HepG2 (cell line): ENCODE measurements at regions not wholly inside any gene's neighbourhood (a gene's known extent, or its start where the extent isn't known, plus 50 kb on each side); places are given as distances from the start of the nearest gene placed in this dataset.

Experiments used
- ATAC-seq: fragments of 200-7000 bp; cut with Tn5 transposase; 3 replicates; pipeline ENCODE4 v1.9.1; 2020; ENCODE audit warnings: mild to moderate bottlenecking, moderate library complexity
- BruUV-seq: library from RNA; stranded (reverse); fragments of 400-500 nt; replicated peaks from 2 replicates; lab custom pipeline; 2021; lab: Mats Ljungman, UMichigan
- CTCF ChIA-PET: fragments of 300-600 bp; formaldehyde crosslinking; extraction: SDS; loops from one replicate; lab custom pipeline; 2021; ENCODE audit warnings: low total read pairs, inconsistent platforms, low intra/inter-chr PET ratio; lab: Yijun Ruan, JAX
- POLR2A ChIA-PET: fragments of 350-600 bp; sonication (Branson Sonifier 250); formaldehyde crosslinking; loops from one replicate; lab custom pipeline; 2020; ENCODE audit warnings: antibody characterized with exemption, inconsistent platforms; lab: Yijun Ruan, JAX
- DNase-seq: peaks from one replicate; pipeline ENCODE4 v3.0.0-alpha.2; 2015; ENCODE audit warnings: low spot score
- FAIRE-seq: peaks from 3 replicates; lab custom pipeline; 2011; peaks lifted over from hg19 to GRCh38; lab: Jason Lieb, UNC
- H2AFZ ChIP-seq: one replicate; pipeline ENCODE4 v1.6.1; 2011; ENCODE audit warnings: low read length, inconsistent platforms
- H3K27ac ChIP-seq: fragments of 300-600 bp; 3 replicates; pipeline ENCODE4 v1.8.0; 2011; ENCODE audit warnings: mixed run types, mild to moderate bottlenecking, mixed read lengths, low read length, inconsistent platforms; ENCODE audit not compliant: insufficient read depth; ENCODE audit errors: extremely low read length
- H3K27me3 ChIP-seq, 2 experiments: fragments of 200-600 bp in 1 of 2; 2 replicates in 1 of 2; 3 replicates in 1 of 2; pipeline versions ENCODE4 v1.6.0 to v1.8.0; 2011; ENCODE audit warnings: low read length in 2 of 2, mild to moderate bottlenecking in 2 of 2, moderate library complexity in 2 of 2, inconsistent platforms in 1 of 2; ENCODE audit not compliant: insufficient read depth in 2 of 2, control insufficient read depth in 1 of 2
- H3K36me3 ChIP-seq, 2 experiments: fragments of 200-600 bp in 1 of 2; replicated peaks in 1 of 2; 2 replicates in 1 of 2; 3 replicates in 1 of 2; pipeline versions ENCODE4 v1.5.1 to v1.8.0; 2011; ENCODE audit warnings: low read length in 2 of 2, inconsistent platforms in 1 of 2; ENCODE audit not compliant: insufficient read depth in 2 of 2, control insufficient read depth in 1 of 2
- H3K4me1 ChIP-seq: 2 replicates; pipeline ENCODE4 v1.5.1; 2012; ENCODE audit warnings: low read length, inconsistent platforms; ENCODE audit not compliant: insufficient read depth
- H3K4me2 ChIP-seq: 2 replicates; pipeline ENCODE4 v1.6.0; 2011; ENCODE audit warnings: low read depth, low read length, inconsistent platforms
- H3K4me3 ChIP-seq, 3 experiments: fragments of 200-600 bp in 1 of 3; sonication (generic), shearing (Covaris generic) in 1 of 3; replicated peaks in 1 of 3; 2 replicates each; pipeline ENCODE4 v1.5.1; 2011 to 2016; ENCODE audit warnings: low read length in 3 of 3, inconsistent platforms in 2 of 3, low read depth in 2 of 3, mild to moderate bottlenecking in 2 of 3, control low read depth in 1 of 3, mixed read lengths in 1 of 3; ENCODE audit not compliant: insufficient read depth in 1 of 3
- H3K79me2 ChIP-seq: one replicate; pipeline ENCODE4 v1.6.1; 2011; ENCODE audit warnings: low read length, inconsistent platforms; ENCODE audit not compliant: insufficient read depth
- H3K9ac ChIP-seq: 2 replicates; pipeline ENCODE4 v1.6.0; 2011; ENCODE audit warnings: mild to moderate bottlenecking, low read depth, low read length, inconsistent platforms; ENCODE audit not compliant: insufficient read depth
- H3K9me3 ChIP-seq: 2 replicates; pipeline ENCODE4 v1.5.1; 2012; ENCODE audit warnings: mild to moderate bottlenecking, low read length
- H4K20me1 ChIP-seq: 2 replicates; pipeline ENCODE4 v1.6.0; 2011; ENCODE audit warnings: inconsistent platforms, mild to moderate bottlenecking, low read length, moderate library complexity; ENCODE audit not compliant: insufficient read depth
- ATF7-NPFF ChIP-seq: sonication (generic); formaldehyde crosslinking; IDR thresholded peaks from 2 replicates; pipeline ENCODE4 v1.8.1; 2023; ENCODE audit warnings: mild to moderate bottlenecking, low read depth, missing genetic modification reagents, moderate library complexity
- EEA1 ChIP-seq: sonication (generic); formaldehyde crosslinking; IDR thresholded peaks from 2 replicates; pipeline ENCODE4 v1.5.1; 2020; ENCODE audit warnings: mild to moderate bottlenecking, missing genetic modification reagents, borderline replicate concordance
- ELK4 ChIP-seq: sonication (generic); formaldehyde crosslinking; IDR thresholded peaks from 2 replicates; pipeline ENCODE4 v1.9.0; 2021; ENCODE audit warnings: missing genetic modification reagents, borderline replicate concordance
- FOXO4 ChIP-seq: sonication (generic); formaldehyde crosslinking; conservative IDR thresholded peaks from 2 replicates; pipeline ENCODE4 v1.8.1; 2023; ENCODE audit warnings: missing genetic modification reagents
- HMGXB3 ChIP-seq: sonication (generic); formaldehyde crosslinking; IDR thresholded peaks from 2 replicates; pipeline ENCODE4 v1.4.0; 2020; ENCODE audit warnings: missing genetic modification reagents, borderline replicate concordance
- PRMT3 ChIP-seq: sonication (generic); formaldehyde crosslinking; IDR thresholded peaks from 2 replicates; pipeline ENCODE4 v1.8.1; 2022; ENCODE audit warnings: low read depth, mild to moderate bottlenecking, moderate library complexity, missing genetic modification reagents, borderline replicate concordance
- SIN3A ChIP-seq: IDR thresholded peaks from 2 replicates; pipeline ENCODE4 v1.6.1; 2011; ENCODE audit warnings: low read depth, mild to moderate bottlenecking, control low read depth, low read length, borderline replicate concordance
- SMAD3 ChIP-seq: sonication (generic); formaldehyde crosslinking; IDR thresholded peaks from 2 replicates; pipeline ENCODE4 v1.4.0; 2020; ENCODE audit warnings: missing genetic modification reagents
- SMARCE1 ChIP-seq: fragments of 450-650 bp; IDR thresholded peaks from 2 replicates; pipeline ENCODE4 v1.6.1; 2017; ENCODE audit warnings: borderline replicate concordance
- WGBS: methylation state at CpG from one replicate; pipeline ENCODE4 v1.1.6; 2017; ENCODE audit warnings: low lambda C conversion rate; 5-methylcytosine and 5-hydroxymethylcytosine counted together
- in situ Hi-C: cut with HindIII; loops from 2 replicates; pipeline ENCODE4 v1.10.0; 2017; ENCODE audit warnings: low pct_unique_long_range_greater_than_20kb; ENCODE audit not compliant: extremely low pct_ligation_motif_present
- intact Hi-C: fragments of 100-400 bp; cut with micrococcal nuclease; formaldehyde crosslinking; loops from one replicate; pipeline ENCODE4 v1.10.0; 2022; ENCODE audit not compliant: unreplicated experiment
- TF ChIP-seq, protein P1 (sequence below): sonication (generic); formaldehyde crosslinking; conservative IDR thresholded peaks from 2 replicates; pipeline ENCODE4 v1.4.0; 2020; ENCODE audit warnings: missing genetic modification reagents

- Histone ChIP-seq H3K36me3 (no peaks in the 10 kb centered on the region), H3K9ac (no peak overlapping the region), H3K27ac (no peak overlapping the region), H3K79me2 (no peaks in the 10 kb centered on the region), H3K4me3 (no peak overlapping the region), H3K4me1 (no peaks in the 10 kb centered on the region), H4K20me1 (no peaks in the 10 kb centered on the region), H2AFZ (no peak overlapping the region), H3K4me2 (no peak overlapping the region), H3K27me3 (no peaks in the 10 kb centered on the region), H3K9me3 (no peaks in the 10 kb centered on the region)
- FAIRE-seq: no peak
- intact Hi-C loops: no loop called here
- no peak for DNase-seq
- in situ Hi-C loops: no loop called here
- WGBS: 30% methylated on average over 4 of the region's 7 CpGs
- no TSS peak for BruUV-seq
- TF ChIP-seq, protein P1, sequence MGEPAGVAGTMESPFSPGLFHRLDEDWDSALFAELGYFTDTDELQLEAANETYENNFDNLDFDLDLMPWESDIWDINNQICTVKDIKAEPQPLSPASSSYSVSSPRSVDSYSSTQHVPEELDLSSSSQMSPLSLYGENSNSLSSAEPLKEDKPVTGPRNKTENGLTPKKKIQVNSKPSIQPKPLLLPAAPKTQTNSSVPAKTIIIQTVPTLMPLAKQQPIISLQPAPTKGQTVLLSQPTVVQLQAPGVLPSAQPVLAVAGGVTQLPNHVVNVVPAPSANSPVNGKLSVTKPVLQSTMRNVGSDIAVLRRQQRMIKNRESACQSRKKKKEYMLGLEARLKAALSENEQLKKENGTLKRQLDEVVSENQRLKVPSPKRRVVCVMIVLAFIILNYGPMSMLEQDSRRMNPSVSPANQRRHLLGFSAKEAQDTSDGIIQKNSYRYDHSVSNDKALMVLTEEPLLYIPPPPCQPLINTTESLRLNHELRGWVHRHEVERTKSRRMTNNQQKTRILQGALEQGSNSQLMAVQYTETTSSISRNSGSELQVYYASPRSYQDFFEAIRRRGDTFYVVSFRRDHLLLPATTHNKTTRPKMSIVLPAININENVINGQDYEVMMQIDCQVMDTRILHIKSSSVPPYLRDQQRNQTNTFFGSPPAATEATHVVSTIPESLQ (CRISPR knock-in tag): no peak
- TF ChIP-seq HMGXB3 (CRISPR knock-in tag): no peak
- no peak for TF ChIP-seq SMARCE1
- no peak for TF ChIP-seq FOXO4 (CRISPR knock-in tag)
- TF ChIP-seq ATF7-NPFF (CRISPR knock-in tag): no peak
- no peak for TF ChIP-seq EEA1 (CRISPR knock-in tag)
- no peak for TF ChIP-seq SMAD3 (CRISPR knock-in tag)
- TF ChIP-seq PRMT3: no peak
- TF ChIP-seq ELK4 (CRISPR knock-in tag): no peak
- TF ChIP-seq SIN3A: no peak
- POLR2A ChIA-PET: no interaction called here
- ATAC-seq: no peak
- CTCF ChIA-PET: no interaction called here
Observed at GRCh38 chr7:51543801-51544553, 227.4 kb upstream of the COBL start.
